ENCODE measurements at regions not wholly inside any gene's neighbourhood (a gene's known extent, or its start where the extent isn't known, plus 50 kb on each side); places are given as distances from the start of the nearest gene placed in this dataset.

DNA sequence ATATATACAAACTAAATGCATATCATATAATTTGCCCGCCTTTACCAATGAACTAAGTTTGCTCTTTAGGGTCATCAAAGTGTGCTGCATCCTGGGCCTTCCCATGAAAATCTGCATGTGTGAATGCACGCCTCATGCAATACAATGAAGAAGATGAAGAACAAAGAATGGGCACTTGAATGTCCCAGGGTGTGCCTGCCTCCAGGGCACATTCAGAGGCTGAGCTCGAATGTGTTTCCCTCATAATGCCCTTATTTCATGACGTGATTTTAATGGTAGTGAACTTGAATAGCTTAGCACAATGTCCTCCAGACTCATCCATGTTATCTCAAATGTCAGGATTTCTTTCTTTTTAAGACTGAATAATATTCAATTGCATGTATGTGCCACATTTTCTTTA, 824.9 kb downstream of the TNS3 start:
- TF ChIP-seq, protein P1, sequence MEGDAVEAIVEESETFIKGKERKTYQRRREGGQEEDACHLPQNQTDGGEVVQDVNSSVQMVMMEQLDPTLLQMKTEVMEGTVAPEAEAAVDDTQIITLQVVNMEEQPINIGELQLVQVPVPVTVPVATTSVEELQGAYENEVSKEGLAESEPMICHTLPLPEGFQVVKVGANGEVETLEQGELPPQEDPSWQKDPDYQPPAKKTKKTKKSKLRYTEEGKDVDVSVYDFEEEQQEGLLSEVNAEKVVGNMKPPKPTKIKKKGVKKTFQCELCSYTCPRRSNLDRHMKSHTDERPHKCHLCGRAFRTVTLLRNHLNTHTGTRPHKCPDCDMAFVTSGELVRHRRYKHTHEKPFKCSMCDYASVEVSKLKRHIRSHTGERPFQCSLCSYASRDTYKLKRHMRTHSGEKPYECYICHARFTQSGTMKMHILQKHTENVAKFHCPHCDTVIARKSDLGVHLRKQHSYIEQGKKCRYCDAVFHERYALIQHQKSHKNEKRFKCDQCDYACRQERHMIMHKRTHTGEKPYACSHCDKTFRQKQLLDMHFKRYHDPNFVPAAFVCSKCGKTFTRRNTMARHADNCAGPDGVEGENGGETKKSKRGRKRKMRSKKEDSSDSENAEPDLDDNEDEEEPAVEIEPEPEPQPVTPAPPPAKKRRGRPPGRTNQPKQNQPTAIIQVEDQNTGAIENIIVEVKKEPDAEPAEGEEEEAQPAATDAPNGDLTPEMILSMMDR (IDR thresholded peaks at IDR 0.05) = no peak
- no peak for TF ChIP-seq POLR2A (IDR thresholded peaks at IDR 0.05)
